ENCODE measurements at regions not wholly inside any gene's neighbourhood (a gene's known extent, or its start where the extent isn't known, plus 50 kb on each side); places are given as distances from the start of the nearest gene placed in this dataset.

- Histone ChIP-seq H3K27me3 (ENCODE audit: low read length) (no peaks in the 10 kb centered on the region), H3K36me3 (ENCODE audit: low read depth, low read length) (no peaks in the 10 kb centered on the region), H3F3A (ENCODE audit: low read length, unreplicated experiment) (no peaks in the 10 kb centered on the region), H3K79me2 (ENCODE audit: low read length) (no peaks in the 10 kb centered on the region), H3K4me2 (ENCODE audit: low read length) (no peak overlapping the region), H2AFZ (ENCODE audit: low read length) (no peak overlapping the region), H3K9ac (ENCODE audit: low read length) (no peak overlapping the region), H3K4me3 (ENCODE audit: low read length) (no peak overlapping the region), H4K20me1 (ENCODE audit: low read length) (no peaks in the 10 kb centered on the region), H3K27ac (ENCODE audit: low read length) (no peak overlapping the region), H3K9me2 (replicated peaks; ENCODE audit: low read length) (no peaks in the 10 kb centered on the region), H3K9me3 (ENCODE audit: low read length) (no peaks in the 10 kb centered on the region), H3K4me1 (ENCODE audit: insufficient read depth, low read length) (peaks cover 14% of the 10 kb centered on the region)
- intact Hi-C loops (cut with micrococcal nuclease), result loop anchor here (10.0 kb wide), 1 partner anchor 165 kb away; the partner anchor contains the start of gene SLC7A11
- BruUV-seq (replicated peaks), result no TSS peak
- CTCF ChIA-PET, result no interaction called here
- ATAC-seq, result no peak
- DNase-seq, result no peak
- no peak for TF ChIP-seq EZH2 (IDR thresholded peaks at IDR 0.05; ENCODE audit: low read length, unreplicated experiment)
- no peak for TF ChIP-seq EZH2phosphoT487 (IDR thresholded peaks at IDR 0.05; ENCODE audit: borderline replicate concordance, low read length)
- TF ChIP-seq, protein P1, sequence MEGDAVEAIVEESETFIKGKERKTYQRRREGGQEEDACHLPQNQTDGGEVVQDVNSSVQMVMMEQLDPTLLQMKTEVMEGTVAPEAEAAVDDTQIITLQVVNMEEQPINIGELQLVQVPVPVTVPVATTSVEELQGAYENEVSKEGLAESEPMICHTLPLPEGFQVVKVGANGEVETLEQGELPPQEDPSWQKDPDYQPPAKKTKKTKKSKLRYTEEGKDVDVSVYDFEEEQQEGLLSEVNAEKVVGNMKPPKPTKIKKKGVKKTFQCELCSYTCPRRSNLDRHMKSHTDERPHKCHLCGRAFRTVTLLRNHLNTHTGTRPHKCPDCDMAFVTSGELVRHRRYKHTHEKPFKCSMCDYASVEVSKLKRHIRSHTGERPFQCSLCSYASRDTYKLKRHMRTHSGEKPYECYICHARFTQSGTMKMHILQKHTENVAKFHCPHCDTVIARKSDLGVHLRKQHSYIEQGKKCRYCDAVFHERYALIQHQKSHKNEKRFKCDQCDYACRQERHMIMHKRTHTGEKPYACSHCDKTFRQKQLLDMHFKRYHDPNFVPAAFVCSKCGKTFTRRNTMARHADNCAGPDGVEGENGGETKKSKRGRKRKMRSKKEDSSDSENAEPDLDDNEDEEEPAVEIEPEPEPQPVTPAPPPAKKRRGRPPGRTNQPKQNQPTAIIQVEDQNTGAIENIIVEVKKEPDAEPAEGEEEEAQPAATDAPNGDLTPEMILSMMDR (conservative IDR thresholded peaks at IDR 0.05; ENCODE audit: low read depth, low read length), result no peak
- POLR2A ChIA-PET (ENCODE audit: unreplicated experiment), result no interaction called here
These were observed 167.5 kb upstream of the SLC7A11 start for GRCh38 chr4:138409670-138410069.

DNA sequence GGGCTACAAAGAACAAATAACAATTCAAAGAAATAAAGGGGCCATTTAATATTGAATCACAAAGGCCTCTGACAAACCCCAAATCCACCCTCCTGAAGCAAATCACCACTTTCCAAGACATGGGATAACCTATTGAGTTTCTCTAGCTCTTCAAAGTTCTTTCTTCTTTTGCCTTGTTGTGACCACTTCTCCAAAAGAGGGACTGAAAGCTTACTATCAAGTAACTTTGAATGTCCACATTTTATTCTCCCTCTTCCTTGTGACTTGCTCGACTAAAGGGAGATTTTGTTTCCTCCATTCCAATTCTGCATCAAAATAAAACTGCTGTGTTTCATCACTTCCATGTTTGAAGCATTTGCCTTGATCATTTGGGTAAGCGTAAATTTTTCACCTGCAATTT, 166.6 kb upstream of the SLC7A11 start:
- ChIA-PET CTCF (no interaction called here), POLR2A (ENCODE audit: unreplicated experiment) (no interaction called here)
- H3F3A ChIP-seq (ENCODE audit: low read length, unreplicated experiment), result no peaks in the 10 kb centered on the region
- no peak overlapping the region for H3K4me2 ChIP-seq (ENCODE audit: low read length)
- no peaks in the 10 kb centered on the region for H3K79me2 ChIP-seq (ENCODE audit: low read length)
- no peaks in the 10 kb centered on the region for H3K9me3 ChIP-seq (ENCODE audit: low read length)
- ATAC-seq, result no peak
- H3K4me1 ChIP-seq (ENCODE audit: insufficient read depth, low read length), result peaks cover 15% of the 10 kb centered on the region
- H3K36me3 ChIP-seq (ENCODE audit: low read depth, low read length), result no peaks in the 10 kb centered on the region
- H4K20me1 ChIP-seq (ENCODE audit: low read length), result no peaks in the 10 kb centered on the region
- H2AFZ ChIP-seq (ENCODE audit: low read length), result no peak overlapping the region
- H3K9me2 ChIP-seq (replicated peaks; ENCODE audit: low read length), result no peaks in the 10 kb centered on the region
- H3K27ac ChIP-seq (ENCODE audit: low read length), result no peak overlapping the region
- H3K9ac ChIP-seq (ENCODE audit: low read length), result no peak overlapping the region
- DNase-seq, result no peak
- TF ChIP-seq EZH2phosphoT487 (IDR thresholded peaks at IDR 0.05; ENCODE audit: borderline replicate concordance, low read length) (no peak), EZH2 (IDR thresholded peaks at IDR 0.05; ENCODE audit: low read length, unreplicated experiment) (no peak)
- TF ChIP-seq, protein P1 (conservative IDR thresholded peaks at IDR 0.05; ENCODE audit: low read depth, low read length), result no peak
- H3K27me3 ChIP-seq (ENCODE audit: low read length), result no peaks in the 10 kb centered on the region
- intact Hi-C loops (cut with micrococcal nuclease), result loop anchor here (10.0 kb wide), 1 partner anchor 164 kb away; the partner anchor contains the start of gene SLC7A11
- BruUV-seq (replicated peaks), result no TSS peak
- H3K4me3 ChIP-seq (ENCODE audit: low read length), result no peak overlapping the region

- Histone ChIP-seq H2AFZ (ENCODE audit: low read length) (no peak overlapping the region), H4K20me1 (ENCODE audit: low read length) (no peaks in the 10 kb centered on the region), H3K27ac (ENCODE audit: low read length) (no peak overlapping the region), H3F3A (ENCODE audit: low read length, unreplicated experiment) (no peaks in the 10 kb centered on the region), H3K36me3 (ENCODE audit: low read depth, low read length) (no peaks in the 10 kb centered on the region), H3K9me2 (replicated peaks; ENCODE audit: low read length) (no peaks in the 10 kb centered on the region), H3K27me3 (ENCODE audit: low read length) (no peaks in the 10 kb centered on the region), H3K4me3 (ENCODE audit: low read length) (no peak overlapping the region), H3K9ac (ENCODE audit: low read length) (no peak overlapping the region), H3K9me3 (ENCODE audit: low read length) (no peaks in the 10 kb centered on the region), H3K4me1 (ENCODE audit: insufficient read depth, low read length) (peaks cover 15% of the 10 kb centered on the region), H3K79me2 (ENCODE audit: low read length) (no peaks in the 10 kb centered on the region), H3K4me2 (ENCODE audit: low read length) (no peak overlapping the region)
- ChIA-PET POLR2A (ENCODE audit: unreplicated experiment) (no interaction called here), CTCF (no interaction called here)
- no peak for ATAC-seq
- no peak for DNase-seq
- no TSS peak for BruUV-seq (replicated peaks)
- intact Hi-C loops (cut with micrococcal nuclease), result loop anchor here (10.0 kb wide), 1 partner anchor 163 kb away; the partner anchor contains the start of gene SLC7A11
- TF ChIP-seq, protein P1 (conservative IDR thresholded peaks at IDR 0.05; ENCODE audit: low read depth, low read length), result no peak
- TF ChIP-seq EZH2 (IDR thresholded peaks at IDR 0.05; ENCODE audit: low read length, unreplicated experiment), result no peak
- no peak for TF ChIP-seq EZH2phosphoT487 (IDR thresholded peaks at IDR 0.05; ENCODE audit: borderline replicate concordance, low read length)
These were observed 165.2 kb upstream of the SLC7A11 start for GRCh38 chr4:138407329-138407728.

All from PC-3 (cell line).